ENCODE measurements at regions not wholly inside any gene's neighbourhood (a gene's known extent, or its start where the extent isn't known, plus 50 kb on each side); places are given as distances from the start of the nearest gene placed in this dataset.

DNA sequence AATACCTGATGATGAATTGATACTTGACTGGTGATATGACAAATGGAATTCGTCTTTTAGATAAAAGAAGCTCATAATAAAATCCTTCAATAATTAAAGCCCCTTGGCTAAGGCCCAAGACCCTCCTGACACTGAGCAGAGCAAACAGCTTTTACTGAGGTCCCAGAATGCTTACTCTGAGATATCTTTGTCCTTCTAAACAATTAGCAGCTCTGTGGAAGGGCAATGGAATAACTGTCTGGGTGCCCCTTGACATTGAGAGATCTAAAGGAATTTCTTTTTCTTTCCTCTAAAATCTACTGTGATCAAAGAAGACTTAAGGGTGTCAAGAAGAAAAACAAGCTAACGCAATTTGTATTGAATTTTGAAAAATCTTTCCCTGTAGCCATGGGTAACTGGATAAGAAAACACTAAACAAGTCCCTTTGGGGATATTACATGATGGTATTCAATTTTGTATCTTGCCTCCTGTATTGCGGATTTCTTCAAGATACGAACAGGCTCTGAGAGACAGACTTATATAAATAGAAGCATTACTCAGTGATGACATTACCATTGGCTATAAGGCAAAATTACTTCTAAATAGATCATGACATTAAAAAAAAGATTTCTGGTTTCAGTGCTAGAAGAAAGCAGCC, 128.8 kb downstream of the MREG start:
- no peak for TF ChIP-seq POLR2A (IDR thresholded peaks at IDR 0.05)
- TF ChIP-seq, protein P1, sequence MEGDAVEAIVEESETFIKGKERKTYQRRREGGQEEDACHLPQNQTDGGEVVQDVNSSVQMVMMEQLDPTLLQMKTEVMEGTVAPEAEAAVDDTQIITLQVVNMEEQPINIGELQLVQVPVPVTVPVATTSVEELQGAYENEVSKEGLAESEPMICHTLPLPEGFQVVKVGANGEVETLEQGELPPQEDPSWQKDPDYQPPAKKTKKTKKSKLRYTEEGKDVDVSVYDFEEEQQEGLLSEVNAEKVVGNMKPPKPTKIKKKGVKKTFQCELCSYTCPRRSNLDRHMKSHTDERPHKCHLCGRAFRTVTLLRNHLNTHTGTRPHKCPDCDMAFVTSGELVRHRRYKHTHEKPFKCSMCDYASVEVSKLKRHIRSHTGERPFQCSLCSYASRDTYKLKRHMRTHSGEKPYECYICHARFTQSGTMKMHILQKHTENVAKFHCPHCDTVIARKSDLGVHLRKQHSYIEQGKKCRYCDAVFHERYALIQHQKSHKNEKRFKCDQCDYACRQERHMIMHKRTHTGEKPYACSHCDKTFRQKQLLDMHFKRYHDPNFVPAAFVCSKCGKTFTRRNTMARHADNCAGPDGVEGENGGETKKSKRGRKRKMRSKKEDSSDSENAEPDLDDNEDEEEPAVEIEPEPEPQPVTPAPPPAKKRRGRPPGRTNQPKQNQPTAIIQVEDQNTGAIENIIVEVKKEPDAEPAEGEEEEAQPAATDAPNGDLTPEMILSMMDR (IDR thresholded peaks at IDR 0.05), result no peak

Data from right lobe of liver (tissue), 4 donors.